Ovary (tissue), 3 donors: ENCODE measurements at regions not wholly inside any gene's neighbourhood (a gene's known extent, or its start where the extent isn't known, plus 50 kb on each side); places are given as distances from the start of the nearest gene placed in this dataset.

Experiments used
- EP300 ChIP-seq: sonication (generic); formaldehyde crosslinking; IDR thresholded peaks from one replicate; pipeline ENCODE4 v1.6.1; 2017; ENCODE audit warnings: antibody characterized with exemption
- POLR2A ChIP-seq: fragments of 450-650 bp; IDR thresholded peaks from one replicate; pipeline ENCODE4 v1.6.1; 2017; ENCODE audit warnings: antibody characterized with exemption, mild to moderate bottlenecking, moderate library complexity
- TF ChIP-seq, protein P1 (sequence below), 3 donors: fragments of 450-650 bp in 2 of 3; fragments of 200-600 bp in 1 of 3; IDR thresholded peaks; one replicate each; pipeline versions ENCODE4 v1.5.1 to v1.8.0; 2016 to 2022; ENCODE audit warnings: antibody characterized with exemption in 3 of 3, mild to moderate bottlenecking in 1 of 3
- donor health status: DM: no; HTN: no; CAD: no.

DNA sequence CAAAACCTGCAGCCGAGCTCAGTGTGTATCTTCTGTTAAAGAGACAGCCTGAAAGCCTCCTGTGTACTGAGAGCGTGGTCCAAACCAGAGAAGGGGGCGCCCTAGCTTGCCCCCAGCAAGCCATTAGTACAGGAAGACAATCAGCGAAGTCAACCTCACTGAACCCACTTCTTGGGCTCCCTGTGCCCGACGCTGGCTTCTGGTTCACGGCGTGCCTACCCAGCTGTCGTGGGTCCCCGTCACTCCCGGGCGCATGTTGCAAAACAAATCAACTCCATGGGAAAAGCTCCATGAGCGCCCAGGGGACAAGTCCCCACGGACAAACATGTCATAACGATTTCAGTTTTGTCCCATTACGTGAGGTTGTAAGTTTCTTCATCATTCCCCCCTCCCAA is 326.9 kb downstream of the SH3GL2 start:
- no peak for TF ChIP-seq POLR2A
- TF ChIP-seq, protein P1, sequence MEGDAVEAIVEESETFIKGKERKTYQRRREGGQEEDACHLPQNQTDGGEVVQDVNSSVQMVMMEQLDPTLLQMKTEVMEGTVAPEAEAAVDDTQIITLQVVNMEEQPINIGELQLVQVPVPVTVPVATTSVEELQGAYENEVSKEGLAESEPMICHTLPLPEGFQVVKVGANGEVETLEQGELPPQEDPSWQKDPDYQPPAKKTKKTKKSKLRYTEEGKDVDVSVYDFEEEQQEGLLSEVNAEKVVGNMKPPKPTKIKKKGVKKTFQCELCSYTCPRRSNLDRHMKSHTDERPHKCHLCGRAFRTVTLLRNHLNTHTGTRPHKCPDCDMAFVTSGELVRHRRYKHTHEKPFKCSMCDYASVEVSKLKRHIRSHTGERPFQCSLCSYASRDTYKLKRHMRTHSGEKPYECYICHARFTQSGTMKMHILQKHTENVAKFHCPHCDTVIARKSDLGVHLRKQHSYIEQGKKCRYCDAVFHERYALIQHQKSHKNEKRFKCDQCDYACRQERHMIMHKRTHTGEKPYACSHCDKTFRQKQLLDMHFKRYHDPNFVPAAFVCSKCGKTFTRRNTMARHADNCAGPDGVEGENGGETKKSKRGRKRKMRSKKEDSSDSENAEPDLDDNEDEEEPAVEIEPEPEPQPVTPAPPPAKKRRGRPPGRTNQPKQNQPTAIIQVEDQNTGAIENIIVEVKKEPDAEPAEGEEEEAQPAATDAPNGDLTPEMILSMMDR (IDR thresholded peaks at IDR 0.05) = no peak
- TF ChIP-seq EP300 = no peak
